ENCODE measurements at regions not wholly inside any gene's neighbourhood (a gene's known extent, or its start where the extent isn't known, plus 50 kb on each side); places are given as distances from the start of the nearest gene placed in this dataset.

- DNase-seq: no peak
These were observed 154.1 kb downstream of the NUP210 start for GRCh38 chr3:13266005-13266404.

GRCh38 chr3:13265507-13265906 is 154.6 kb downstream of the NUP210 start:
- DNase-seq: no peak

GRCh38 chr3:13265016-13265415 is 155.1 kb downstream of the NUP210 start:
- no peak for DNase-seq

GRCh38 chr3:13264468-13264795 is 155.7 kb downstream of the NUP210 start:
- no peak for DNase-seq

GRCh38 chr3:13263770-13264467 is 156.2 kb downstream of the NUP210 start:
- no peak for DNase-seq

- DNase-seq: no peak
These were observed 157.5 kb downstream of the NUP210 start for GRCh38 chr3:13262493-13263211.

GRCh38 chr3:13261892-13262291 is 158.2 kb downstream of the NUP210 start:
- DNase-seq: no peak

GRCh38 chr3:13261104-13261830 is 158.9 kb downstream of the NUP210 start:
- no peak for DNase-seq

- DNase-seq: no peak
These were observed 159.6 kb downstream of the NUP210 start for GRCh38 chr3:13260259-13261103.

GRCh38 chr3:13259831-13260230 is 160.3 kb downstream of the NUP210 start:
- no peak for DNase-seq

- no peak for DNase-seq
These were observed 161.1 kb downstream of the NUP210 start for GRCh38 chr3:13258986-13259514.

- DNase-seq: no peak
These were observed 161.8 kb downstream of the NUP210 start for GRCh38 chr3:13258280-13258679.

GRCh38 chr3:13257666-13258065 is 162.5 kb downstream of the NUP210 start:
- no peak for DNase-seq

GRCh38 chr3:13256845-13257244 is 163.3 kb downstream of the NUP210 start:
- no peak for DNase-seq

GRCh38 chr3:13254028-13254951 is 165.8 kb downstream of the NUP210 start:
- no peak for DNase-seq

- DNase-seq: no peak
These were observed 166.7 kb downstream of the NUP210 start for GRCh38 chr3:13253208-13253937.

GRCh38 chr3:13252207-13252606 is 167.9 kb downstream of the NUP210 start:
- no peak for DNase-seq

GRCh38 chr3:13251166-13251903 is 168.8 kb downstream of the NUP210 start:
- DNase-seq: no peak

GRCh38 chr3:13249664-13250390 is 170.3 kb downstream of the NUP210 start:
- DNase-seq: no peak

- DNase-seq: no peak
These were observed 171.5 kb downstream of the NUP210 start for GRCh38 chr3:13248640-13249039.
